ENCODE measurements at regions not wholly inside any gene's neighbourhood (a gene's known extent, or its start where the extent isn't known, plus 50 kb on each side); places are given as distances from the start of the nearest gene placed in this dataset.

DNA sequence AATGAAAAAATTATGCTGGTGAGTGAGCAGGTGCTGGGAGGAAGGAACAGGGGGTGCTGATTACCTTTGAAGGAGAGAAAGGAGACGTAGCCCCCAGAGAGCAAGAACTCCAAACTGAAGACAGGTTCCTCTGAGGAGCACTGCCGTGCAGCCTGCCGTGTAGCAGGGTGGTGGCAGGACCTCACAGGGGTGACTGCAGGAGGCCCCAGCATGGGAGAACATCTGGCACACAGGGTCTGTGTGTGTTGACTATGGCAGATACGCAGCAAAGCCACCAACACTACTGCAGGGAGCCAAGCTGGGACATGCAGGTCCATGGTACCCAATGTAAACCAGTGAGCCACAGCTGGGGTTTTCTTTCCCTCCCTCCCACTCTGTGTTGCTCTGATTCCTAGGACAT, 192.1 kb upstream of the PDE1C start:
- DNase-seq: no peak

DNA sequence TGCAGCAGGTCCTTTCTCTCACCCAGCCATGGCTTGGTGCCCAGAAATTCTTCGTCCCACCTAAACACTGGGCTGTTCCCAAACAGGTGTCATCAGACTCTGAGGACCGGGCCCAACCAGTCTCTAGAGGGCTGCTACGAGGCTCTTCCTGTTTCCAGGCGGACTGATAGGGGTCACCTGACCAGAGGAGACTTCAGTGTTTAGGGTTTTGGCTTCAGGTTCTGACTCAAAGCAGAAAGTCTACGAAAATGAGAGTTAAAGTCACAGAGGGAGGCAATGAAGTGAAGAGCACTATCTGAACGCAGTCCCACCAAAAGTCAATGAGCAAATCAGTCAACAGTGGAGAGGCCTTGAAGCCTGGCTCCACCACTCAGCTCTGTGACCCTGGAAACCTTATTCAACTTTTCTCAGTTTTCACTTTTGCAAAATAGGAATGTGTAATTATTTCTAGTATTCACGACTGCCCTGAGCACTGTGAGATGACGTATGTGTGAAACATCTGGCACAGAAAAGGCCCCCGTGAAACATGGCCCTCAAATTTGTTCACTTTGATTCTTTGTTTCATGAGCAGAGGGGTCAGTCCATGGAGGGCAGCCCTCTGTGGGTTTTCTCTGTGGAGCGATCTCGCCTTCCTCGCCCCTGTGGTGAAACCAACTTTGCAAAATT, 189.9 kb upstream of the PDE1C start:
- DNase-seq: no peak

- DNase-seq: no peak
Measured at GRCh38 chr7:32258265-32258664, 188.1 kb upstream of the PDE1C start.

DNA sequence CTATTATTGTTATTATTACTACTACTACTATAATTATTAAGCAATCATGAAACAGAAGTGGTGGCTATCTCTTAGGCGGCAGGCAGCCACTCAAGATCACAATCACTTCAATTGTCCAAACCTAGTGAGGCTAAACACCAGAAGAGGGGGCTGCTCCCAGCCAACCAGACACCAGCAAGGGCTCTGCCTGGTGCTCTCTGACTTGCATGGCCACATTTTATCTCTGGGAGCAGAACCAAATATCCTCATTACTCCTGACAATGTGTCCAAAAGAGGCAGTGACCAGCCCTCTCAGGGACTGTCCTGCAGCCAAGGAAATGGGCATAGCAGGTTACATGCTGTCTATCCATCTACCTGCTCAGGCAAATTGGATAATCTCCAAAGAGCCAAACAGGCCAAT, 187.4 kb upstream of the PDE1C start:
- no peak for DNase-seq

- no peak for DNase-seq
Measured at GRCh38 chr7:32256811-32257210, 186.6 kb upstream of the PDE1C start.

DNA sequence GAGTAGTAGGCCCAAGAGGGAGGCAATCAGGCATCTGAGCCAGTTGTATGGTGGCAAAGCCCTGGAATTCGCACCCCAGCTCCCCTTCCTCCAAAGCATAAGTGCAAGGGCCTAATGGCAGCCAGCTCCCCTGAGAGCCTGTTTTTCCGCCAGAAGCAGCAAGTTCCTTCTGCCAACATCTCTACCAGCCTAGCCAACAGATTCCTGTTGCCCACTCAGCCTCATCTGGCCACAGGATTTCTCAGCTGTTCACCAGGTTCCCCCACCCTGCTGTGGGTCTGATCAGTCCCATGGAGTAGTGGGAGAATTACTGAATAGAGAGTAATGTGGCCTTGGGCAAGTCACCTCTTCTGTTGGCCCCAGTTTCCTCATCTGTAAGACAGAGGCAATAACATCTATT, 186.2 kb upstream of the PDE1C start:
- DNase-seq: no peak

GRCh38 chr7:32255036-32255435, 184.8 kb upstream of the PDE1C start:
- DNase-seq: no peak

DNA sequence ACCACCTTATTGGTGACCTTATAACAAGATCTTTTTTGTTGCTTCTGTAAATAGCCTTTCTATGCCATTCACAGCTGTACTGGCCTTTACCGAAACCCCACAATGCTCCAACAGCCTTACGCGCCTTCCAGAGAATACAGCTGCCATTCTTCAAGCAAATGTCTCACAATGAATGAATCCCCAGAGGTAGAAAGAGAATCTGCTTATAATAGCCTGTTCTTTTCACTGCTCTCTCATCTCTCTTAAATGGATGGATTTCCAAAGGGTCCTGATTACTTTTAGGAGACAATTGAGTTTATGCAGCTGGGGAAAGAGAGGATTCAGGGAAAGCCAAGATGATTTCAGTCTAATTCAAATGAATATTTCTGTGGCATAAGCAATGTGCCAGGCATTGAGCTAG, 183.1 kb upstream of the PDE1C start:
- no peak for DNase-seq

DNA sequence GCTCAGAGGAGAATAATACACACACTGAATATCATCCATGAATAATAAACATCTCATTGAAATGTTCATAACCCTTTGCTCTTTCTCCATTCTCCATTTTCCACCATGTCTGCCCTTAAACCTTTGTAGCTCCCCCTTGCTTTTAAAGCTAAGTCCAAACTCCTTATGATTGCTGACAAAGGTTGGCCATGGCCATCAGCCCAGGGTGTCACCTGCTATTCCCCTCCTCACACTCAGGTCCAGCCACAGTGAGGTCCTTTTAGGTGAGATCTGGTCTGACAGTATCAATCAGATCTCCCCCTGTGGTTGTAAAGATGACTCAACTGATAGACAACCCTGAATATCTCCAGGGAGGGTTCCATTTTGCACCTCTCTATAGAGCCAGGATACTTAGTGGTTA, 181.5 kb upstream of the PDE1C start:
- no peak for DNase-seq

GRCh38 chr7:32250471-32251260, 180.5 kb upstream of the PDE1C start:
- DNase-seq: no peak

- DNase-seq: no peak
Measured at GRCh38 chr7:32250003-32250402, 179.8 kb upstream of the PDE1C start.

DNA sequence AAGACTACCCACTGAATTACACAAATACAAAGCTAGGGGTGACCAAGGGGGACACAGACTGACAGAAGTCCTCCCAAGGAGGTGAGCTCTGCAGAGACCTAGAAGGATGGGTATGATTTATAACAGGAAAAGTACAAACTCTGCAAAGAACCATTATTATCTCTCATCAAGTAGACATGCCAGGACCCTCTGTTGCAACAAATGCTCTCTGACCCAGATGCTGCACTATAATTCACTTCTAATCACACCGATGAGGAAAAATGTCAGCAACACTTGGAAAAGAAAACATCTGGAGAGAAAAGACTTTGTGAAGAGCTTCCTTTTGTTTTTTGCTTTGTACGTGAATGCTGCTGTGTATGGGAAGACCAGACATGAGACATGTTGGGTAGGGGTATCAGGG, 178.3 kb upstream of the PDE1C start:
- no peak for DNase-seq

DNA sequence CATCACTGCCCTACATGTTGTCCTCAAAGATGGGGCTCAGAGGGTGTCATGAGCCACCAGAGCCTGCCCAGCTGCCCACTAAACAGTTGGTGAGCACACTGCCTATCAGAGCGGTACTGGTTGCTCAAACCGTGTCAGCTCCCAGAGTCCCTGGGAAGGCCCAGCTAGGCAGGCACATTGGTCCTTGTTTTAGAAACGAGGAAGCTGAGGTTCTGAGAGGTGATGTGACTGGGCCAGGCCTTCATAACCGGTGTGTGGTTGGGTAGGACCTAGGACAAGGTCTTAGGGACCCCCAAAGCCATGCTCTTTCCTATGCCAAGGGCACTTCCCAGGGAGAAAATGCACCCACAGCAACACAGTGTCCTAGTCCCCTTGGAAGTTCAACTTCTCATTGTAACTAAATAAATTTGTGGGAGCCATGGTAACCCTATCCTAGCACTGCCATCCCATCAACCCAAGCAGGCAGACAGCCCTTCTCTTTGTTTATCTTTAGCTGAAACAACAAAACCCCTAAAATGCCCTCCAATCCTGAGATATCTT, 174.7 kb upstream of the PDE1C start:
- DNase-seq: no peak

DNA sequence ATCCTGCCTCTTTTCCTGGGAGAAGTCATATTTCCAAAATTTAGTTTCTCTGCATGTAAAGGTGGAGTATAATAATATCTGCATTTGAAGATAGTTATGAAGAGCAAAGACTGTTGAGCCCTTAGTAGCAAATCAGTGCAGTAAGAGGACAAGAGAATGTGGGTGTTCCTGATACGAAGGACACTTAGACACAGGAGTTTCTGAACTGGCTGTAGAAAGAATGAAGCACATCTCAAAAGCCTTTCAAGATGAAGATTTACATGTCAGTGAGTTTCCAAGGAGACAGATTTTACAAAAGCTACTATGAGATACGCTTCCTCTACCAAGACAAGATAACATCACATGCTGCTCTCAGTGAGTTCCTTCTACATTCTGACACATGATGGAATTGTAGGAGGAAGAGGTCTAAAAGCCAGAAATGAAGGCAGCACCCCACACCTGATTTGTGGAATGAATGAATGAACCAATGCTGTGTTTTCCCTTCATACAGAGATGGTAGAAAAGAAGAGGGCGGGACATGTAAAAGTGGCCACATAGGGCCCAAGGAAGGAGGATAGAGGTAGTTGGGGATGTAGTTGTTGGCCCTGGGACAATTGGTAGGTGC, 173.6 kb upstream of the PDE1C start:
- no peak for DNase-seq

DNA sequence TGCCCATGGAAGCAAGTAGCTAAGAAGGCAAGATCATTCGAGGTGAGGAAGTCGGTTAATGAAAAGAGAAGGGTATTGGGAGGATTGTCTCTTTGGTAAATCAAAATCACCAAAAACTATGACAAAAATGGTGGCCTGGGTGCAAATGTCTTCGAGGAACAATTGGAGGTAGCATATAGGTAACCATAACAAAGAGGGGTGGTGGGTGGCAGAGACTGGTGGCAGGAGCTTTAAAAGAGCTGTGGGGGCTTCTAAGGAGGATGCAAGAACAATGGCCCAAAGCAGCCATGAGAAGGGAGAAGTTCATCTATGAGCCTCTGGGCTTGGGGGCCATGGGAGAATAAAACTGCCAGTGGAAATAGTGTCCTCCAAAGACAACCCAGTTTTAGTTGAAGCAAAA, 172.2 kb upstream of the PDE1C start:
- DNase-seq: no peak

DNA sequence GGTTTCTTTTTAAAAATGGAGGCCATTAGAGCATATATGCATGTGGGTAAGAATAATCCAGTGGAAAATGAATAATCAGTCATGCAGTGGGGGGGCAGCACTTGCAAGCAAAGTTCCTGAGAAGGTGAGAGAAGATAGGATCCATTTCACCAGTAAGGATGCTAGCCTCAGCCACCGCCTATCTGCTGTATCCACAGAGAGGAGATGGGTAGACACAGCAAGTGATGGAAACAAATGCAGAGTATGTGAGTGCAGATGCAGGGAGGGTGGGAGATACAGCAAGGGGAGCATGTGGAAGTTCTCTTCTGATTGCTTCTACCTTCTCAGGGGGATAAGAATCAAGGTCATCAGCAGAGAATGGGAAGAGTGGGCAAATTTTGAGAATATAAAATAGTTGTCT, 171.4 kb upstream of the PDE1C start:
- no peak for DNase-seq

- DNase-seq: no peak
Measured at GRCh38 chr7:32239764-32240163, 169.6 kb upstream of the PDE1C start.

DNA sequence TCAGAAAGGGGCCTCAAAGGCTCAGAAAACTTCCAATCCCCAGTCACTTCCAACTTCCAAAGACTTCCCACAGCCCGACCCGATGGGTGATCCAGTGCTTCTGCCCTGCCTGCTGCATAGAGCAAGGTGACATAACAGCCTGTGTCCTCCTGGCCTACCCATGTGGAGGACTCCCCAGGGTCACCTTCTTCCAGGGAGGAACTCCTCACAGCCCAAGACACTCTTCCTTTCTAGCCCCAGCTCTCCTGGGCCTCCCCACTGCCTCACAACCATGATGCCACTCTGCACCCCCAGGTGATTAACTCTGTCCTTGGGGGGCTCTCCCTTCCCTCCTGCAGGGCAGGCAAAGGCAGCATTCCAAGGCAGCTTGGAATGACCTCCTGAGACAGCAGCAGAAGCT, 158.4 kb upstream of the PDE1C start:
- DNase-seq: no peak

DNA sequence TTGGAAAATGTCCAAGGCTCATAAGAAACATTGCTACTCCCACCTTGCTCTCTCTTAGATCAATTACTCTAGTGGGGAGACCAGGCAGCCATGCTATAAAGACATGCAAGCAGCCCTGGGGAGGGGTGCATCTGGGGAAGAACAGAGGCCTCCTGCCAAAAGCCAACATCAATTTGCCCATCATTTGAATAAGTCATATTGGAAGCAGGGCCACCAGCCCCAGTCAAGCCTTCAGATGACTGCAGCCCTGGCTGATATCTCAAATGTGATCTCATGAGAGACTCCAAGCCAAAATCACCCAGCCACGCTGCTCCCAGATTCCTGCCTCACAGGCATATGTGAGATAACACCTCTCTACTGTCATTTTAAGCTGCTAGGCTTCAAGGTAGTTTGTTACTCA, 157.5 kb upstream of the PDE1C start:
- no peak for DNase-seq

- DNase-seq: no peak
Measured at GRCh38 chr7:32224276-32224675, 154.1 kb upstream of the PDE1C start.

DNA sequence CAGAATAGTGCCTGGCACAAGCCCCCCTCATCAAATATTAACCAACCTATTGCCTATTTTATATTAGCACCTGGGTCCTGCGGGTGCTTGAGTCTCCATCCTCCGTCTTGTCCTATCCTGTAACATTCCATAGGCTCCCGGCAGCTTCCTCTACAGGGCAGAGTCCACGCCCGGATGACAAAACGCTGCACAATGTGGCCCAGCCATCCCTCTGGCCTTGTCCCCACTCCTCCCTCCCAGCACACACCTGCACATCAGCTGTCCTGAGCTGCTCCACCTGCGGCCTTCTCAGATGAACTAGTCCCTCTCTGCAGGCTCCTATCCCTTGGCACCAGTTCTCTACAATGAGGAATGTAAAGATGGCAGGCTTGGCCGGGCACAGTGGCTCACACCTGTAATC, 153.5 kb upstream of the PDE1C start:
- no peak for DNase-seq

DNA sequence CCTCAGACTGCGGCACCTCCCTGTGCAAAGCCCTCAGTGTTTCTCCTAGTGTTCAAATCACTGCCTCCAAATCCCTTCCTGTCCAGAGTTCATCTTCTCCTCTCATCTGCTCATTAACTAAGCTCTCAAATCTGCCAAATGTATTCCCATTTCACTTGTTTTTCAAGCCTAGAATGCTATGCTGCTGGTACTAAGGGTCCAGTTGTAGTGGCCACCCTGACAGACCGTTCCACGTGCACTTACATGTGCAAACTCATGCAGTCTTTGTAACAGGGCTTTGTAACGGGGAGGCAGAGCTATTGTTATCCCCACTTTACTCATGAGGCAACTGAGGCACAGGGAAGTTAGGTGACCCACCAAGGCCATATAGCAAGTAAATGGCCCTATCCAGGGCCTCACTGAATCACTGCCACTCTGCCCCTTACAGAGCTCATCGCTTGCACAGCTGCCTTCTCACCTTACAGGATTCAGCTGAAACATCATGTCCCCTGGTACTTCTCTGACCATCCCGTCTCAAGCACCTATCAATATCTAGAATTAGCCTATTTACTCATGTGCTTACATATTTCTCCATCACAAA, 153.0 kb upstream of the PDE1C start:
- no peak for DNase-seq

- DNase-seq: no peak
Measured at GRCh38 chr7:32222251-32222900, 152.2 kb upstream of the PDE1C start.
